ENCODE measurements at regions not wholly inside any gene's neighbourhood (a gene's known extent, or its start where the extent isn't known, plus 50 kb on each side); places are given as distances from the start of the nearest gene placed in this dataset.

DNA sequence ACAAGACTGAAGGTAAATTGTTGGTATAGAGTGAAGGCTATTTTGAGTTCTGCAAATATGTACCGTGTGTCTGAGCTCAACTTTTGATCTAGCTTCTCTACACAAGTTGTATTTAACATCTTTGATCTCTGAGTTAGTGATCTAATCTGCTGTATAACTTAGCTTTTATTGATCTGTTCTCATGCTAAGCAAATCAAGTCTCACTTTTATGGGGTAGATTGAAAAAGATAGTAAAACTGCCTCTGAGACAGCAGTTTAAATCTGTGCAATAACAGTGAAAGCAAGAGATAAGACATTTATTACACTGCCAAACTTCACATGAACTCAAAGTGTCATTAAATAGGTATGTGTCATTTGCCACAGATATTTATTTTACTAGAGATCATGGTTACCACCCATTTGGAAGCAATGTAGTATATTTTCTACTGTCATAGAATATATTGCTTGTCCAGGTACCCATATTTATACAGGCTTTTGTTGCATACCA lies 477.3 kb downstream of the ISL1 start:
- TF ChIP-seq, protein P1, sequence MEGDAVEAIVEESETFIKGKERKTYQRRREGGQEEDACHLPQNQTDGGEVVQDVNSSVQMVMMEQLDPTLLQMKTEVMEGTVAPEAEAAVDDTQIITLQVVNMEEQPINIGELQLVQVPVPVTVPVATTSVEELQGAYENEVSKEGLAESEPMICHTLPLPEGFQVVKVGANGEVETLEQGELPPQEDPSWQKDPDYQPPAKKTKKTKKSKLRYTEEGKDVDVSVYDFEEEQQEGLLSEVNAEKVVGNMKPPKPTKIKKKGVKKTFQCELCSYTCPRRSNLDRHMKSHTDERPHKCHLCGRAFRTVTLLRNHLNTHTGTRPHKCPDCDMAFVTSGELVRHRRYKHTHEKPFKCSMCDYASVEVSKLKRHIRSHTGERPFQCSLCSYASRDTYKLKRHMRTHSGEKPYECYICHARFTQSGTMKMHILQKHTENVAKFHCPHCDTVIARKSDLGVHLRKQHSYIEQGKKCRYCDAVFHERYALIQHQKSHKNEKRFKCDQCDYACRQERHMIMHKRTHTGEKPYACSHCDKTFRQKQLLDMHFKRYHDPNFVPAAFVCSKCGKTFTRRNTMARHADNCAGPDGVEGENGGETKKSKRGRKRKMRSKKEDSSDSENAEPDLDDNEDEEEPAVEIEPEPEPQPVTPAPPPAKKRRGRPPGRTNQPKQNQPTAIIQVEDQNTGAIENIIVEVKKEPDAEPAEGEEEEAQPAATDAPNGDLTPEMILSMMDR (IDR thresholded peaks at IDR 0.05) = no peak
- no peak for TF ChIP-seq POLR2A (IDR thresholded peaks at IDR 0.05)

Measured in right lobe of liver (tissue), 4 donors.